Keratinocyte (primary cell): ENCODE measurements at regions not wholly inside any gene's neighbourhood (a gene's known extent, or its start where the extent isn't known, plus 50 kb on each side); places are given as distances from the start of the nearest gene placed in this dataset.

Source experiments
- DNase-seq: peaks from one replicate; pipeline ENCODE4 v3.0.0-alpha.2; 2011; ENCODE audit warnings: low read depth, missing footprints, low spot score
- FAIRE-seq: peaks from 2 replicates; lab custom pipeline; 2011; peaks lifted over from hg19 to GRCh38; lab: Jason Lieb, UNC
- H2AFZ ChIP-seq: 2 replicates; pipeline ENCODE4 v1.6.0; 2012; ENCODE audit warnings: low read length, control low read depth, inconsistent platforms; ENCODE audit not compliant: control insufficient read depth
- H3K27ac ChIP-seq: 2 replicates; pipeline ENCODE4 v1.5.1; 2011; ENCODE audit warnings: low read length; ENCODE audit not compliant: control insufficient read depth, insufficient read depth
- H3K27me3 ChIP-seq: 3 replicates; pipeline ENCODE4 v1.6.0; 2011; ENCODE audit warnings: low read length; ENCODE audit not compliant: control insufficient read depth, insufficient read depth; ENCODE audit errors: extremely low read depth
- H3K36me3 ChIP-seq, 2 experiments: 2 replicates in 1 of 2; 3 replicates in 1 of 2; pipeline ENCODE4 v1.5.1; 2011; ENCODE audit warnings: low read length in 2 of 2, mild to moderate bottlenecking in 1 of 2; ENCODE audit not compliant: control insufficient read depth in 2 of 2, insufficient read depth in 2 of 2; ENCODE audit errors: extremely low read depth in 1 of 2
- H3K4me1 ChIP-seq: 3 replicates; pipeline ENCODE4 v1.5.1; 2011; ENCODE audit warnings: low read length; ENCODE audit not compliant: control insufficient read depth, insufficient read depth; ENCODE audit errors: extremely low read depth
- H3K4me2 ChIP-seq: 3 replicates; pipeline ENCODE4 v1.6.0; 2011; ENCODE audit warnings: low read depth, low read length; ENCODE audit not compliant: control insufficient read depth, insufficient read depth; ENCODE audit errors: extremely low read depth
- H3K4me3 ChIP-seq, 3 experiments: fragments of 200-600 bp in 1 of 3; sonication (generic) in 1 of 3; 2 replicates in 2 of 3; 3 replicates in 1 of 3; pipeline ENCODE4 v1.5.1; 2011 to 2016; ENCODE audit warnings: low read length in 3 of 3, mild to moderate bottlenecking in 3 of 3, control low read depth in 2 of 3, inconsistent platforms in 1 of 3, low read depth in 1 of 3, mixed read lengths in 1 of 3, mixed run types in 1 of 3, moderate library complexity in 1 of 3; ENCODE audit not compliant: control insufficient read depth in 2 of 3, insufficient read depth in 2 of 3; ENCODE audit errors: extremely low read depth in 1 of 3
- H3K79me2 ChIP-seq: 2 replicates; pipeline ENCODE4 v1.6.0; 2012; ENCODE audit warnings: low read length; ENCODE audit not compliant: control insufficient read depth, insufficient read depth
- H3K9ac ChIP-seq: 3 replicates; pipeline ENCODE4 v1.6.0; 2011; ENCODE audit warnings: low read length; ENCODE audit not compliant: control insufficient read depth, insufficient read depth; ENCODE audit errors: extremely low read depth
- H3K9me1 ChIP-seq: 3 replicates; pipeline ENCODE4 v1.6.0; 2011; ENCODE audit warnings: low read length; ENCODE audit not compliant: control insufficient read depth, insufficient read depth; ENCODE audit errors: extremely low read depth
- H3K9me3 ChIP-seq: 2 replicates; pipeline ENCODE4 v1.5.1; 2012; ENCODE audit warnings: low read depth, low read length; ENCODE audit not compliant: control insufficient read depth
- H4K20me1 ChIP-seq: 3 replicates; pipeline ENCODE4 v1.6.0; 2011; ENCODE audit warnings: low read length; ENCODE audit not compliant: control insufficient read depth, insufficient read depth; ENCODE audit errors: extremely low read depth
- EZH2 ChIP-seq: IDR thresholded peaks from one replicate; pipeline ENCODE4 v1.6.1; 2012; ENCODE audit warnings: inconsistent platforms, mild to moderate bottlenecking, low read length, moderate library complexity
- dilution Hi-C: fragments of 300-500 bp; cut with MboI; formaldehyde crosslinking; loops from one replicate; pipeline ENCODE4 v1.7.0; 2020; ENCODE audit warnings: low sequenced_read_pairs; ENCODE audit not compliant: extremely low pct_ligation_motif_present
- TF ChIP-seq, protein P1 (sequence below), 3 experiments: IDR thresholded peaks in 1 of 3; conservative IDR thresholded peaks in 1 of 3; optimal IDR thresholded peaks in 1 of 3; 2 replicates in 2 of 3; 3 replicates in 1 of 3; pipeline versions ENCODE3 to v1.5.1; 2011; ENCODE audit warnings: low read length in 3 of 3, mild to moderate bottlenecking in 3 of 3, moderate library complexity in 2 of 3, control low read depth in 1 of 3, inconsistent platforms in 1 of 3; ENCODE audit not compliant: insufficient read depth in 2 of 3; ENCODE audit errors: extremely low read depth in 1 of 3

GRCh38 chr3:79973482-79973881 is 205.7 kb upstream of the ROBO1 start:
- Histone ChIP-seq H3K9me3 (no peaks in the 10 kb centered on the region), H3K4me3 (no peak overlapping the region), H3K9me1 (no peaks in the 10 kb centered on the region), H3K27me3 (no peaks in the 10 kb centered on the region), H3K36me3 (no peaks in the 10 kb centered on the region), H3K27ac (no peak overlapping the region), H3K4me1 (no peaks in the 10 kb centered on the region), H4K20me1 (no peaks in the 10 kb centered on the region), H3K9ac (no peak overlapping the region), H3K79me2 (no peaks in the 10 kb centered on the region), H2AFZ (no peak overlapping the region), H3K4me2 (no peak overlapping the region)
- FAIRE-seq (no peak), DNase-seq (no peak)
- TF ChIP-seq, protein P1, sequence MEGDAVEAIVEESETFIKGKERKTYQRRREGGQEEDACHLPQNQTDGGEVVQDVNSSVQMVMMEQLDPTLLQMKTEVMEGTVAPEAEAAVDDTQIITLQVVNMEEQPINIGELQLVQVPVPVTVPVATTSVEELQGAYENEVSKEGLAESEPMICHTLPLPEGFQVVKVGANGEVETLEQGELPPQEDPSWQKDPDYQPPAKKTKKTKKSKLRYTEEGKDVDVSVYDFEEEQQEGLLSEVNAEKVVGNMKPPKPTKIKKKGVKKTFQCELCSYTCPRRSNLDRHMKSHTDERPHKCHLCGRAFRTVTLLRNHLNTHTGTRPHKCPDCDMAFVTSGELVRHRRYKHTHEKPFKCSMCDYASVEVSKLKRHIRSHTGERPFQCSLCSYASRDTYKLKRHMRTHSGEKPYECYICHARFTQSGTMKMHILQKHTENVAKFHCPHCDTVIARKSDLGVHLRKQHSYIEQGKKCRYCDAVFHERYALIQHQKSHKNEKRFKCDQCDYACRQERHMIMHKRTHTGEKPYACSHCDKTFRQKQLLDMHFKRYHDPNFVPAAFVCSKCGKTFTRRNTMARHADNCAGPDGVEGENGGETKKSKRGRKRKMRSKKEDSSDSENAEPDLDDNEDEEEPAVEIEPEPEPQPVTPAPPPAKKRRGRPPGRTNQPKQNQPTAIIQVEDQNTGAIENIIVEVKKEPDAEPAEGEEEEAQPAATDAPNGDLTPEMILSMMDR (optimal IDR thresholded peaks at IDR 0.05 in 1 of 3, IDR thresholded peaks at IDR 0.05 in 1 of 3, conservative IDR thresholded peaks at IDR 0.05 in 1 of 3; ENCODE audit: extremely low read depth in 1 of 3, insufficient read depth in 2 of 3, low read length in 3 of 3), result no peak
- TF ChIP-seq EZH2, result no peak
- dilution Hi-C loops, result no loop called here

DNA sequence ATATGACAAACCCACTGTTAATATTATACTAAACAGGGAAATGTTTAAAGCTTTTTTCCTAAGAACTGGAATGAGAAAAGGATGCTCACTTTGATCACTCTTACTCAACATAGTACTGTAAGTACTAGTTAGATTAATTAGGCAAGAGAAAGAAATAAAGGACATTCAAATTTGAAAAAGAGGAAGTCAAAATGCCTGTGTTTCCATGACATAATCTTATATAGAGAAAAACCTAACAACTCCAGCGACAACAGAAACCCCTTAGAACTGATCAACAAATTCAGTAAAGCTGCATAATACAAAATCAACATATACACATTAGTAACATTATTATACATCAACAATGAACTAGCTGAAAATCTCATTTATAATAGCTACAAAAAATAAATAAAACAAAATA is 200.6 kb upstream of the ROBO1 start:
- dilution Hi-C loops, result no loop called here

More for the DNA sequence above, 200.6 kb upstream of the ROBO1 start:
- H3K4me1 ChIP-seq, result no peaks in the 10 kb centered on the region
- no peak overlapping the region for H3K9ac ChIP-seq
- H3K36me3 ChIP-seq, result no peaks in the 10 kb centered on the region
- H3K9me3 ChIP-seq, result no peaks in the 10 kb centered on the region
- H3K4me2 ChIP-seq, result no peak overlapping the region
- no peak for DNase-seq
- H3K27me3 ChIP-seq, result no peaks in the 10 kb centered on the region
- H4K20me1 ChIP-seq, result no peaks in the 10 kb centered on the region
- FAIRE-seq, result no peak
- TF ChIP-seq EZH2, result no peak
- TF ChIP-seq, protein P1 (optimal IDR thresholded peaks at IDR 0.05 in 1 of 3, IDR thresholded peaks at IDR 0.05 in 1 of 3, conservative IDR thresholded peaks at IDR 0.05 in 1 of 3; ENCODE audit: extremely low read depth in 1 of 3, insufficient read depth in 2 of 3, low read length in 3 of 3), result no peak
- no peak overlapping the region for H2AFZ ChIP-seq
- no peak overlapping the region for H3K4me3 ChIP-seq
- H3K9me1 ChIP-seq, result no peaks in the 10 kb centered on the region
- H3K27ac ChIP-seq, result no peak overlapping the region
- no peaks in the 10 kb centered on the region for H3K79me2 ChIP-seq
